ENCODE measurements at regions not wholly inside any gene's neighbourhood (a gene's known extent, or its start where the extent isn't known, plus 50 kb on each side); places are given as distances from the start of the nearest gene placed in this dataset.

DNA sequence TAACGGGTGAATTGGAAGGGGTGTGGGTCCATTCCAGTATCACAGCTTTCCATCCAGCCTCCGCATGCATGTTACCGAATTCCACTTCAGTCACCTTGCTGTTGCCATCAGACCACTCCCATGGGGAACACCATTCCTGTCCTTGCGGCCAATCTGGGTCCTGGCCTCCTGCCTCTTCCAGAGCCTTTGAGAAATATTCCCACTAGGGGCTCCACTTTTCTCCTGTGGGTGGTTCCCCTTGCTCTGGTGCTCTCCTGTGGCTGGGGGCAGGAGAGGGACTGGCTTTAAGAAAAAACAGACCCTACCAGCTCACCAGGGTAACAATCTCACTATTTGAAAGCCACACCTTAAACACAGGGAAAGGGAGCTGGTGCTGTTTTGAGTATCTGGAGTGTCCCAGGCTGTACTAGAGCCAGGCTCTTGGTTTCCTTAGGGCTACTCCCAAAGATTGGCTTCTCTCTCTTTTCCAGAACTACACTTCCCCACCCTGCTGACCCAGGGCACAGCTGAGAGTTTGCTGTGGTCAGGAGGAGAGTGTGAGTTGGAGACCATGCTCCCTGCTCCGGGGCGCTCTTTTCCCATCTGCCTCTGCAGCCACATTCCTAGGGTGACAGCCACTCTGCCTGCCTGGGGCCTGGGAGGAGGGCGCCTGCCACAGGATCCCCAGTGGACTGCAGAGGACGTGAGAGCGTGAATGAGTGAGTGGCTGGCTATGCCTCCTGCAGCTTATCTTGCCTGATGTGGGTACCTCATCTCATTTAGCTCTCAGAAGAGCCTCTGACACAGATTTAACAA lies 460.8 kb upstream of the HS6ST1 start:
- TF ChIP-seq CTCF (IDR thresholded peaks at IDR 0.05) (no peak), POLR2A (IDR thresholded peaks at IDR 0.05) (no peak)

All from testis (tissue), 2 donors.